ENCODE measurements at regions not wholly inside any gene's neighbourhood (a gene's known extent, or its start where the extent isn't known, plus 50 kb on each side); places are given as distances from the start of the nearest gene placed in this dataset.

- no peak for TF ChIP-seq POLR2A (IDR thresholded peaks at IDR 0.05)
- TF ChIP-seq EP300 (IDR thresholded peaks at IDR 0.05) = no peak
These were observed 220.6 kb downstream of the GPAM start for GRCh38 chr10:111962951-111963350.
